GM21825 (cell line): ENCODE measurements at regions not wholly inside any gene's neighbourhood (a gene's known extent, or its start where the extent isn't known, plus 50 kb on each side); places are given as distances from the start of the nearest gene placed in this dataset.
"Not testable (repeated sequence)": the region's sequence is repeated elsewhere in the genome, so short reads cannot be mapped to it uniquely, and the experiment has no call there.

Experiments used
- ATAC-seq: cut with Tn5 transposase; IDR thresholded peaks from one replicate; pipeline ENCODE4 v1.9.1; 2021; ENCODE audit warnings: mild to moderate bottlenecking, moderate library complexity; ENCODE audit not compliant: unreplicated experiment

DNA sequence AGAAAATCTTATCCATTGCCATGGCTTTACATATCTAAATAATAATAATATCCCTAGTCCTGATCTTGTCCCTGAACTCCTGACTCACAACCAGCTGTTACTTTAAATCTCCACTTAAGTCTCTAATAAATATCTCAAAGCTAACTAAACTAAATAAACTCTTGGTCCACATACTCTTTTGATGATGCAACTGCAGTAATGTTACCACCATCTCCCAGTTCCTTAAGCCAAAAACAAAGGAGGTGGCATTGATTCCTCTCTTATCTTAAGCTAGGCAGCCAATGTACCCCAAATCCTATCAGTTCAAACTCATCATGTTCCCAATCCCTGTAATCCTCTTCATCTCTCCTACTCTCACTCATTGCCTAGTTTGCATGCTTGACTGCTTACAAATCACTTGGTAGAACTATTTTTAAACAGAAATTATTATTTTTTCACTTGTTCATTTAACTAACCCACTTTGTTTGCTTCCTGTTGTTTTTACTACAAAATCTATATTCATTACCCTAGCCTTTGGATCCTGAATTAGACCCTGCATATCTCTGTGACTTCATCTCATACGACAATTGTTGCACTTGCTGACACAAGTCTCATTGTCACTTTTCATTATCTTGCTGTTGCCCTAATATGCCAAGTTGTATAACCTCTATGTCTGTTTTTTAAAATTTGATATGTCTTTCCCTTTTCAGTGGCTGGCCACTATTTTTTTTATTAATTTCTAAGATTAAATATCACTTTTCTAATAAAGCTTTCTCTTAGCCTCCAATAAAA lies 462.2 kb downstream of the ZPLD1 start:
- no peak for ATAC-seq

DNA sequence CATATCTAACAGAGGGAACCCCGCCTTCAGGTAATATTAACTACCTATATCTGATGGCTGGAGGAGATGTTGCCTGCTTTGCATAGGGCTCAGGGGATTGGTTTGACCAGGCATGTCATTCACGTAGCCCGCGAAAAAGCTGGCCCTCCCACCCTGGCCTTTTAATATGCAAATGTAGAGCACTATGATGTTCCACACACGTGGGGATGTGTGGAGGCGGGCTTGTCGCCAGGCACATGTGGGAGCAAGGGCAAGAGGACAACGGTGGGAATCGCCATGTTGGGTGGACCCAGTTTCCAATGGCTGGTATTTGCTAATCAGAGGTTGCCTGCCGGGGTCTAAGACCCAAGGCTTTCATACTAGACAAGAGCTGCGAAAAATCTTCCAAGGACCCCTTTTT lies 469.8 kb downstream of the ZPLD1 start:
- no peak for ATAC-seq

DNA sequence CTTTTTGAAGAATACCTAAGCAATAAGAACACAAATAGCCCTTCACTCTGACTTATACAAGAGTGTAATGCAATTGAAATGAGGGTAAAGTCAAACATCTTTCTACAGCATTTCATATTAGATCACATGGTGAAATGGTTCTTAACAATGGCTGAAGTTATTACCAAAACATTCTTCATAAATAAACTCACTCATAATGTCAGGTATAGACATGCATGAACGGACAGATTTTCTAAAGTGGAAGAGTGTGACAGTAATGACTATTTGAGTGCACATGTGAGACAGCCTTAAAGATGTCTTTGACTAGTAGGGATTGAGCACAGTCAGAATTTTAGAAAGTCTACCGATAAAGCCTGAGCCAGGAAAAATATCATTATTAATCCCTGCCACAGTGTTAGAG lies 471.0 kb downstream of the ZPLD1 start:
- no peak for ATAC-seq

GRCh38 chr3:102906818-102907217 lies 472.0 kb downstream of the ZPLD1 start:
- ATAC-seq, result no peak

DNA sequence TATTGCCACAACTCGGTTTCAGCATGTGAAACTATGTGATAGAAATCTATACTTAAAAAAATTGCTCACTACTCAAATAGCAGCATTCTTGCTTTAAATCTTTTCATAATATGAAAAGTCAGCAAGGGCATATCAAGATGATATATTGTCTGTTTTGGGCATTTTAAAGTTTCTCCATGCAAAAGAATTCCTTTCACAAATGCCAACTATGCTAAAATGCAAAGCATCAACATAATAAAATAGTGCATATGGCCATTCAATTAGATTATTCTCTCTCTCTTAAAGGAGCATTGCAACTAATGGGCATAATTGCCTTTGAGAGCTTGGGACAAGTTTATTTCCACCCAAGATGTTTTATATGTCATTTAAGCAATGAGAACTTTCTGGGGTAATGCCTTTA lies 475.1 kb downstream of the ZPLD1 start:
- ATAC-seq, result no peak

- no peak for ATAC-seq
Observed at GRCh38 chr3:102916532-102916931, 481.7 kb downstream of the ZPLD1 start.

DNA sequence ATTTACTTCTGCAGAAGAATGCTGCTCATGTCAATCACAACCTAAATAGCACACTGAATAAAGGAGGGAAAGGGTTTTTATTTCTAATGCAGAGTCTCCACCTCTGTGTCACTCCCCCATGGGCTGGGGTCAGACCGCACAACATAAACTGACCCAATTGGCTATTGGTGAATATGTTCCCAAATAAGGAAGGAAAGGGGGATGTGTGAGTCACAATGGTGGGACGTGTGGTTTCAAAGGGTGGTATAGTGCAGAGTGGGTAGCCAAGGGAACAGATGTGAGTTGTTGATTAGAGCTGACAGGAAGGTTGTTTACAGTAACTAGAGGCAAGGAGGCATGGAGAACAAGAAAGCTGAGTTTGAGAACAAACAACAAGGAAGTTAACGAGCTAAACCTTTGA lies 491.8 kb downstream of the ZPLD1 start:
- no peak for ATAC-seq

- no peak for ATAC-seq
Observed at GRCh38 chr3:102933377-102933776, 498.6 kb downstream of the ZPLD1 start.

- no peak for ATAC-seq
Observed at GRCh38 chr3:102936511-102937045, 501.8 kb downstream of the ZPLD1 start.

DNA sequence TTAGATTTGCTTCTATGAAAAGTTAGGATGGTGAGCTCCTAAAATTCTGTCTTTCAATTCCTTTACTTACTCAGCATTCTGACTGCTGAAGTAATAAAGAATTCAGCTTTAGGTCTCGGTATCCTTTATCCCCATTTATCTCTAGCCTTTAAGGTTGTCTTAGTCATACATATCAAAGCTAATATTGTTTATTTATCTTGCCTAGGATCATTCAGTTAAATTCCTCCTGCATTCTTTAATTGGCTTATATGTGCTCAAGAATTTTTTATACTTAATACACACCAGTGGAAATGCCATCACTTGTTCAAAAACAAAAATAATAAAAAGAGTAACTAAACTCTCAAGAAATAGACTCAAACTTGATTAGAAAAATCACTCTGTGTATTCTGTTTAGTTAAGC lies 507.0 kb downstream of the ZPLD1 start:
- no peak for ATAC-seq

DNA sequence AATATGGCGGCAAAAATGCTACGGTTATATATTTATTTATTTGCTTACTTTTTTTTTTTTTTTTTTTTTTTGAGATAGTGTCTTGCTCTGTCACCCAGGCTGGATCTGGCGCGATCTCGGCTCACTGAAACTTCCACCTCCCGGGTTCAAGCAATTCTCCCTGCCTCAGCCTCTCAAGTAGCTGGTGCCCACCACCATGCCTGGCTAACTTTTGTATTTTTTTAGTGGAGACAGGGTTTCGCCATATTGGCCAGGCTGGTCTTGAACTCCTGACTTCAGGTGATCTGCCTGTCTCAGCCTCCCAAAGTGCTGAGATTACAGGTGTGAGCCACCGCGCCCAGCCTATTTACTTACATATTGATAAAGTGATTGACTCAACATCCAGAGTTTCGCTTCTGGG lies 511.6 kb downstream of the ZPLD1 start:
- ATAC-seq, result not testable (repeated sequence)

DNA sequence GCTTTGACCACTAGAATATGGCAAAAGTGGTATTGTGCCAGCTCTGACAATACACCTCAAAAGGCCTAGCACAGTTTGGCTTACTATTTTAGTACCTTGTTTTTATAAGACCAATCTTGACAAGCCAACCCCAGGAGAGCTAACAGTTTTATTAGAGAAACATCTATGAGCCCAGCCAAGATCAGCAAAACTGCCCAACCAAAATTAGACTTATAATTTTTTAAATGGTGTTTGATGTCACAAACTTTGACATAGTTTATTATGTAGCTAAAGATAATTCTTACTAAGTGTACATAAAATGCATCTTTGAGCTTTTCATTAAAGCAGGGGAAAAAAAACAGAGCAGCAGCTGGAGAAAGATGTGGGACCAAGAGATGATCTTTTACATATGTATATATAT lies 537.5 kb downstream of the ZPLD1 start:
- no peak for ATAC-seq

DNA sequence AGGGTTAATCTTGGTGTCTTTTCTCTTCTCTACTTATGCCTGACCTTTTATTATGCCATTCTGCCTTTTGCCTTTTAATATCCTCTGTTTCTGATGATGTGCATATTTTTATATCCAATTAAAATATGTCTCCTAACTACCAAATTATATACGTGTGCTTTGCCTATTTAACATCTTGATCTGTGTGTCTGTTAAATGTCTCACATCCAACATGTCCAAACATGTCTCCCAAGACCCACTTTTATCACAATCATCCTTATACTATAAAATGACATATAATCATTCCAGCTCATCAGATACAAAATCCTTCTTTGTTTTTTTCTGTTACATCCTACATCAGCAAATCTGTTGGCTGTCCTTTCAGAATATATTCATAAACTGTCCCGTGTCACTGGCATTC lies 539.5 kb downstream of the ZPLD1 start:
- ATAC-seq, result no peak

- ATAC-seq, result no peak
Observed at GRCh38 chr3:102979191-102979590, 544.4 kb downstream of the ZPLD1 start.

DNA sequence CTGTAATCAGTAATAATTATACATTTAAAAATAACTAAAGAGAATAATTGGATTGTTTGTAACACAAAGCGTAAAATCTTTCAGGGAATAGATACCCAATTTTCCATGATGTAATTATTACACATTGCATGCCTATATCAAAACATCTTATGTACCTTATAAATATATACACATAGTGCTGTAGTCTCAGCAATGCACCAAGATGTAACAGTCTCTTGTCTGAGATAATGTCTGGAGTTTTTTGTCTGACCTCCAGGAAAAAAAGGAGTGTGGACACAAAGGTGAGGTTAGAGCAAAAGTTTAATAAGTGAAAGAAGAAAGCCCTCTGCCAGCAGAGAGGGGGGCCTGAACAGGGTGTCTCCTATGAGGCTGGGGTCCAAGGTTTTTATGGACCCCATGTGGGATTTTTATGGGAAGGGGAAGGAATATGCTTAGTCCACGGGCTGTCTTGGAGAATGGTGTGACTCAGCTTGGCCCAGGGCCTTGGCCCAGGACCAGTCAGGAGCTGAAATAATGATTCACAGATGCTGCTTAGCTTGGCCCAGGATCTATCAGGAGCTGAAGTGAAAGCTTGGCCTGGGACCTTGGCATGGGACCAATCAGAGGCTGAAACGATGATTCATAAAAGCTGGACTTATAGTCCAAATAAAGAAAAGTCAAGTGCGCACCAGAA lies 545.0 kb downstream of the ZPLD1 start:
- no peak for ATAC-seq

DNA sequence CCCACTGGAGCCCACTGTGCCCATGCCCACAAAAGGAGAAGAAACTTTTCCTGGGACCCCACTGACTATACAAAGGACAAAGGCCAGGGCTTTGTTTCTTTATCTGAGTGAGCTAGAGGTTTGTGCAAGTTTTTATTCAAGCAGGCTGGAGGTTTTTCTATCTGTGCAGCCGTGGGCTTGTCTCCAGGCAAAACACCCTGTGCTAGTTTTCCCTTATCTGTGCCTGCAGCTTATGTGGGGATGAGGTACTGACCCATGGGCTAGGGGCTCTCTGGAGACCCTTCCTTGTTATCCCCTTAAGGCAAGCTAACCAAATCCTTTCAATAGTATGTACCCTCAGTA lies 545.5 kb downstream of the ZPLD1 start:
- ATAC-seq, result no peak

DNA sequence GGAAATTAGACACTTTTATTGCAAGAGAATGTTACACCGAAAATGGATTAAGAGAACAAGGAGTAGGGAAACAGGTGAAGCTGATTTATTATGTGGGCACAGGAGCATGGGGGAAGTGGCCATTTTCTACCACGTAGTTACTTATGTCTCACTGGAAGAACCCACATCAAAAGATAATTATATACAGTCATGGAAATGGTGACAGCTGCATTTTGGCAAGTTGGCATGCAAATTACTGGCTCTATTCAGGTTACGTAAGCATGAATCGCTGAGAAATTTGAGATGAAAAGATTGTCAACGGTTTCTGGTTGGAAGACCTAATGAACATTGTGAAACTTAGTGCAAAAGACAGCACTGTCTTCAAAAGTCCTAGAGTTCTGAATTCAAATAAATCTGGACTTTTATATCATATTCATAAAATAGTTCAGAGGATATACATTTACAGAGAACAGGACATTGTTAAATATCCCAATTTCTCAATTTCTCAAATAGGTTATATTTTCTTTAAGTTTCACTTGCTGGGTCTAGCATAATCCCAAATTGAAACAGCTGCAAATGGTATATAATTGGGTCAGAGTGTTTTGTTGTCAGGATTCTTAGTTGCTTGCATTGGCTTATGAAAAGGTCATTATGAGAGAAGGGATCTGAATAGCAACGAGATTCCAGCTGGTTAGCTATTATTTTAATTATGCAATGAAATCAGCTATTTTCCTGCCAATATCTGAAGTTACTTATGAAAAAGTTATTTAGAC lies 567.8 kb downstream of the ZPLD1 start:
- no peak for ATAC-seq

DNA sequence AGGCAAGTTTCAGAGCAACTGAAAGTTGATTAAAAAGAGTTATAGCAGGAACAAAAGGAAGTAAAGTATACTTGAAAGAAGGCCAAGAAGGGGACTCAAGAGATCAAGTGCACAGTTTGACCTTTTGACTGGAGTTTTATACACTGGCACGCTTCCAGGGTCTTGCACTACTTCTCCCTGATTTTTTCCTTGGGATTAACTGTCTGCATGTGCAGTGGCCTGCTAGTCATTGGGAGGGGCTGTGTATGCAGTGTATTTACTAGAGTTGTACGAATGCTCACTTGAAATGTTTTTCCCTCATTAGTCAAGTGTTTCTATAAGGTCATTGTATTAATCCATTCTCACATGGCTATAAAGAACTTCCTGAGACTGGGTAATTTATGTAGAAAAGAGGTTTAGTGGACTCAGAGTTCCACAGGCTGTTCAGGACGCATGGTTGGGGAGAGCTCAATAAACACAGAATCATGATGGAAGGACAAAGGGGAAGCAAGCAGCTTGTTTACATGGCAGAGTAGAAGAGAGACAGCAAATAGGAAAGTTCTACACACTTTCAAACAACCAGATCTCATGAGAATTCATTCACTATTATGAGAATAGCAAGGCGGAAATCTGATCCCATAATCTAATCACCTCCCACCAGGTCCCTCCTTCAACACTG lies 571.8 kb downstream of the ZPLD1 start:
- no peak for ATAC-seq

- no peak for ATAC-seq
Observed at GRCh38 chr3:103009609-103010008, 574.8 kb downstream of the ZPLD1 start.

DNA sequence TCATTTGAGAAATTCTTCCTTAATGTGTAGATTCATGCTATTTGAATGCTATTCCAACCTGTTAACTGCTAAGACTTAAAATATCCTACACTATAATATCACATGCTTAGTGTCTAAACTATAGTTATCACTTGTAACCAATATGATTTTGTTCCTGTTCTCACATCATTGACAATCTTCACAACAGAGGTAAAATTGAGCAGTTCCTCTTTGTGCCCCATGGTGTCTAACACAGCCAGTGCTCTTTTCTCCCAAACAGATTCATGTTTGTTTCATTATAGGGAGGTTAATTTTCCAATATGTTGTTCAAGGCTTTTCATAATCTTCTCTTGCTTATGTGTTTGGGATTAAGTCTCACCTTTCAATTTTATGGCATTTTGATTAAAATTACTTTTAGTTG lies 591.1 kb downstream of the ZPLD1 start:
- no peak for ATAC-seq

DNA sequence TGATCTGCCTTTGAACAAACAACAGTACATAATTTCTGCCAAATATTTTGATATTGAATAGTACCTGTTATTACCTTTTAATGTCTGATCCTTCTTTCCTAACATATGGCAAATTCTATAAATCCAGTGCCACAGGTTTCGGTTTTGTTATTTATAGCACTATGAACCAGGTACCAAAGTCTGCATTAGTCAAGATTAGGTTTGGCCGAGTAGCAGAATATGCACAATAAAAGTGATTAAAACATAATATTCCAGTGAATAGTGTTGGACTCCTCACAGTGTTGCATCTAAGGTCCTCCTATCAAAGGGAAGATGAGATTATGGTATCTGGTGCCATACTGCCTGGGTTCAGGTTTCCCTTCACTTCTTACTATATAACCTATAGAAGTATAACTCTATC lies 599.0 kb downstream of the ZPLD1 start:
- ATAC-seq, result no peak
